SK-N-SH (cell line): ENCODE measurements at regions not wholly inside any gene's neighbourhood (a gene's known extent, or its start where the extent isn't known, plus 50 kb on each side); places are given as distances from the start of the nearest gene placed in this dataset.

Experiments used
- JUND ChIP-seq: IDR thresholded peaks from 2 replicates; pipeline ENCODE4 v1.4.0; 2012
- TF ChIP-seq, protein P1 (sequence below): fragments of 200-600 bp; sonication (generic); IDR thresholded peaks from 2 replicates; pipeline ENCODE4 v1.6.1; 2017; ENCODE audit warnings: antibody characterized with exemption, mild to moderate bottlenecking, moderate library complexity
- TF ChIP-seq, protein P2 (sequence below): IDR thresholded peaks from 2 replicates; pipeline ENCODE4 v1.4.0; 2012; ENCODE audit warnings: low read depth, borderline replicate concordance

DNA sequence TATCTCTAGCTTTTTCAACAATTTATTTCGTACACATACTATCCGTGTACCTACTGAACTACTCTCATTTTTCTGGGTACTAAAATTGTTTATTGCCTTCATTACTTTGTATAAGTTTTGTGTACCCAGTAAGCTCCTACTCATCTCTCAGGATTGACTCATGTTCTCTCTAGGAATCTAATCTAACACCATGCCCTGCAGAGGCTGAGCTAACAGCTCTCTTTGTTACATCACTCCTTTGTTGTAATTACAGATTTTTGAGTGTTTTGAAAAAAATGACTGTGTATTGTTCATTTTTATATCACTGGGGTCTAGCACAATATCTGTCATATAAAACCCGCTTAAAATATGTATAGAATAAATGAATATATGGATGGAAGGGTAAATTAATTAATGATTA is 167.1 kb downstream of the ATP6V1G3 start:
- TF ChIP-seq JUND: no peak
- TF ChIP-seq, protein P1, sequence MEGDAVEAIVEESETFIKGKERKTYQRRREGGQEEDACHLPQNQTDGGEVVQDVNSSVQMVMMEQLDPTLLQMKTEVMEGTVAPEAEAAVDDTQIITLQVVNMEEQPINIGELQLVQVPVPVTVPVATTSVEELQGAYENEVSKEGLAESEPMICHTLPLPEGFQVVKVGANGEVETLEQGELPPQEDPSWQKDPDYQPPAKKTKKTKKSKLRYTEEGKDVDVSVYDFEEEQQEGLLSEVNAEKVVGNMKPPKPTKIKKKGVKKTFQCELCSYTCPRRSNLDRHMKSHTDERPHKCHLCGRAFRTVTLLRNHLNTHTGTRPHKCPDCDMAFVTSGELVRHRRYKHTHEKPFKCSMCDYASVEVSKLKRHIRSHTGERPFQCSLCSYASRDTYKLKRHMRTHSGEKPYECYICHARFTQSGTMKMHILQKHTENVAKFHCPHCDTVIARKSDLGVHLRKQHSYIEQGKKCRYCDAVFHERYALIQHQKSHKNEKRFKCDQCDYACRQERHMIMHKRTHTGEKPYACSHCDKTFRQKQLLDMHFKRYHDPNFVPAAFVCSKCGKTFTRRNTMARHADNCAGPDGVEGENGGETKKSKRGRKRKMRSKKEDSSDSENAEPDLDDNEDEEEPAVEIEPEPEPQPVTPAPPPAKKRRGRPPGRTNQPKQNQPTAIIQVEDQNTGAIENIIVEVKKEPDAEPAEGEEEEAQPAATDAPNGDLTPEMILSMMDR: no peak
- TF ChIP-seq, protein P2, sequence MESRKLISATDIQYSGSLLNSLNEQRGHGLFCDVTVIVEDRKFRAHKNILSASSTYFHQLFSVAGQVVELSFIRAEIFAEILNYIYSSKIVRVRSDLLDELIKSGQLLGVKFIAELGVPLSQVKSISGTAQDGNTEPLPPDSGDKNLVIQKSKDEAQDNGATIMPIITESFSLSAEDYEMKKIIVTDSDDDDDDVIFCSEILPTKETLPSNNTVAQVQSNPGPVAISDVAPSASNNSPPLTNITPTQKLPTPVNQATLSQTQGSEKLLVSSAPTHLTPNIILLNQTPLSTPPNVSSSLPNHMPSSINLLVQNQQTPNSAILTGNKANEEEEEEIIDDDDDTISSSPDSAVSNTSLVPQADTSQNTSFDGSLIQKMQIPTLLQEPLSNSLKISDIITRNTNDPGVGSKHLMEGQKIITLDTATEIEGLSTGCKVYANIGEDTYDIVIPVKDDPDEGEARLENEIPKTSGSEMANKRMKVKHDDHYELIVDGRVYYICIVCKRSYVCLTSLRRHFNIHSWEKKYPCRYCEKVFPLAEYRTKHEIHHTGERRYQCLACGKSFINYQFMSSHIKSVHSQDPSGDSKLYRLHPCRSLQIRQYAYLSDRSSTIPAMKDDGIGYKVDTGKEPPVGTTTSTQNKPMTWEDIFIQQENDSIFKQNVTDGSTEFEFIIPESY: no peak
